ENCODE measurements at regions not wholly inside any gene's neighbourhood (a gene's known extent, or its start where the extent isn't known, plus 50 kb on each side); places are given as distances from the start of the nearest gene placed in this dataset.

GRCh38 chr19:5240011-5240410, 100.6 kb downstream of the PTPRS start:
- no peak overlapping the region for H2BK12ac ChIP-seq (ENCODE audit: insufficient read length, low read depth, low read length)
- H3K23ac ChIP-seq (ENCODE audit: insufficient read length, low read depth, low read length): no peak overlapping the region
- no peak overlapping the region for H2AFZ ChIP-seq (ENCODE audit: low read length)
- DNase-seq: no peak
- H2BK5ac ChIP-seq (ENCODE audit: insufficient read length, low read length): no peak overlapping the region
- Mint-ChIP-seq H3K27ac (peak overlapping the region in 2 of 3 experiments; percentile 5 to 55; a peak in 3 of 7 replicates), H3K4me1 (peaks cover 0 to 11% of the 10 kb centered on the region in 2 experiments; a peak in 3 of 4 replicates), H3K27me3 (ENCODE audit: low read depth) (no peaks in the 10 kb centered on the region), H3K4me3 (no peak overlapping the region), H3K9me3 (no peaks in the 10 kb centered on the region), H3K36me3 (ENCODE audit: insufficient read depth in 1 of 3, low read depth in 3 of 3) (peaks cover 15 to 54% (median 50%) of the 10 kb centered on the region in 3 experiments; a peak in 6 of 7 replicates)
- H3T11ph ChIP-seq (ENCODE audit: low read length): no peak overlapping the region
- H3K14ac ChIP-seq (ENCODE audit: insufficient read depth, low read length): peak overlapping the region; percentile 29; the same call in 1 of the 2 replicates
- H3K4me2 ChIP-seq (ENCODE audit: insufficient read depth, insufficient read length, low read length): no peak overlapping the region
- H3K18ac ChIP-seq (ENCODE audit: insufficient read length, low read depth, low read length): no peak overlapping the region
- no peak overlapping the region for H3K9ac ChIP-seq (ENCODE audit: extremely low read depth, insufficient read length, low read length)
- H3K27me3 ChIP-seq (ENCODE audit: insufficient read depth, low read length): no peaks in the 10 kb centered on the region
- H4K8ac ChIP-seq (replicated peaks; ENCODE audit: insufficient read length, low read depth, low read length): no peak overlapping the region
- H3K56ac ChIP-seq (ENCODE audit: insufficient read length, low read depth, low read length): no peak overlapping the region
- H2AK5ac ChIP-seq (ENCODE audit: insufficient read length, low read length): no peak overlapping the region
- H3K27ac ChIP-seq (ENCODE audit: insufficient read length, low read depth, low read length): no peak overlapping the region
- H3K9me3 ChIP-seq (ENCODE audit: control insufficient read depth, low read depth, low read length): no peaks in the 10 kb centered on the region
- no peak for TF ChIP-seq CTCF (conservative IDR thresholded peaks at IDR 0.05)
- no peak overlapping the region for H2BK20ac ChIP-seq (ENCODE audit: low read depth, low read length, poor library complexity, severe bottlenecking)
- H4K20me1 ChIP-seq (ENCODE audit: control insufficient read depth, insufficient read depth, insufficient read length): no peaks in the 10 kb centered on the region
- H3K79me2 ChIP-seq (ENCODE audit: insufficient read depth, low read length): no peaks in the 10 kb centered on the region
- no peaks in the 10 kb centered on the region for H3K23me2 ChIP-seq (ENCODE audit: insufficient read length, low read depth, low read length, poor library complexity, severe bottlenecking)
- H4K91ac ChIP-seq (ENCODE audit: insufficient read length, low read depth, low read length): no peak overlapping the region
- no peaks in the 10 kb centered on the region for H3K79me1 ChIP-seq (ENCODE audit: insufficient read depth, low read depth, low read length, poor library complexity, severe bottlenecking)
- no peak overlapping the region for H3K4ac ChIP-seq (ENCODE audit: low read depth, low read length)
- H2BK15ac ChIP-seq (ENCODE audit: low read depth, low read length): no peak overlapping the region
- no peak overlapping the region for H4K5ac ChIP-seq (ENCODE audit: insufficient read length, low read depth, low read length)
- no CpG with 5 or more reads among the region's 22 CpGs for WGBS (ENCODE audit: extremely low coverage, insufficient read length, low lambda C conversion rate)
- H3K4me1 ChIP-seq (ENCODE audit: insufficient read depth, low read length): no peaks in the 10 kb centered on the region
- no peak overlapping the region for H2BK120ac ChIP-seq (ENCODE audit: low read depth, low read length, poor library complexity, severe bottlenecking)
